ACC112 (cell line): ENCODE measurements at regions not wholly inside any gene's neighbourhood (a gene's known extent, or its start where the extent isn't known, plus 50 kb on each side); places are given as distances from the start of the nearest gene placed in this dataset.
A peak's percentile ranks its signal among the peaks of the same experiment; 100 is the strongest.

ENCODE experiments used
- H2AFZ ChIP-seq: fragments of 200-600 bp; sonication (generic); one replicate; pipeline ENCODE4 v1.6.0; 2017; ENCODE audit warnings: antibody characterized with exemption, low read length; ENCODE audit not compliant: unreplicated experiment
- H3K27ac ChIP-seq: fragments of 200-600 bp; sonication (generic); 2 replicates; pipeline ENCODE4 v1.5.1; 2014; ENCODE audit warnings: low read depth, mild to moderate bottlenecking, antibody characterized with exemption, low read length, moderate library complexity
- H3K27me3 ChIP-seq: fragments of 200-600 bp; sonication (generic); 2 replicates; pipeline ENCODE4 v1.6.1; 2014; ENCODE audit warnings: mild to moderate bottlenecking, antibody characterized with exemption, low read length, moderate library complexity, mixed read lengths; ENCODE audit not compliant: insufficient read depth
- H3K36me3 ChIP-seq: fragments of 200-600 bp; sonication (generic); 2 replicates; pipeline ENCODE4 v1.6.1; 2016; ENCODE audit warnings: mild to moderate bottlenecking, antibody characterized with exemption, low read length, moderate library complexity, mixed read lengths; ENCODE audit not compliant: insufficient read depth
- H3K4me1 ChIP-seq: fragments of 200-600 bp; sonication (generic); one replicate; pipeline ENCODE4 v1.6.1; 2016; ENCODE audit warnings: low read length, mixed read lengths; ENCODE audit not compliant: insufficient read depth, unreplicated experiment, control insufficient read depth
- H3K4me3 ChIP-seq: fragments of 200-600 bp; sonication (generic); 2 replicates; pipeline ENCODE4 v1.5.1; 2014; ENCODE audit warnings: mild to moderate bottlenecking, low read depth, low read length
- H3K79me2 ChIP-seq: fragments of 200-600 bp; sonication (generic); one replicate; pipeline ENCODE4 v1.6.0; 2016; ENCODE audit warnings: low read length; ENCODE audit not compliant: control insufficient read depth, unreplicated experiment, insufficient read depth

DNA sequence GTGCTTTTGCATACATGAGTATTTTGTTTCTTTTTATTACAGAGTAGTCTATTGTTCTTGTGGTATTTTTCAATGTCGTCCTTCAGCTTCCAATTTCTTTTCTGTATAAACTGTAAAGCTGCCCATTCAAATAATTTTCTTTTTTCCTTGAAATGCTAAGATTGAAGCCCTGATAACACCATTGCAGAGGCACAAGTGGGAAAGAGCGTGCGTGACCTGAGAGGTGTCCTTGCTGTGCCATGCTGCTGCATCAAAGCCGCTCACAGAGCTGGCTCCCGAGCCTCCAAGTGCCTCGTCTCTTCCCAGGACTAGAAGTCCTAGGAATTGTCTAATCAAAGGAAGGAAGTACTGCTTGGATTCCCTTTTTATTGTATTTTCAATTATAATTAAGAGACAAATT lies 101.9 kb upstream of the PFN2 start:
- no peaks in the 10 kb centered on the region for H3K79me2 ChIP-seq
- peaks cover 4% of the 10 kb centered on the region; the same call in 1 of the 2 replicates for H3K36me3 ChIP-seq
- H3K4me3 ChIP-seq, result no peak overlapping the region
- peaks cover 2% of the 10 kb centered on the region for H3K27me3 ChIP-seq
- no peak overlapping the region for H3K27ac ChIP-seq
- no peak overlapping the region for H2AFZ ChIP-seq
- H3K4me1 ChIP-seq, result peaks cover 11% of the 10 kb centered on the region

GRCh38 chr3:150070271-150070670 lies 99.6 kb upstream of the PFN2 start:
- peaks cover 11% of the 10 kb centered on the region for H3K4me1 ChIP-seq
- H2AFZ ChIP-seq, result no peak overlapping the region
- peaks cover 2% of the 10 kb centered on the region for H3K27me3 ChIP-seq
- no peak overlapping the region for H3K27ac ChIP-seq
- no peaks in the 10 kb centered on the region for H3K79me2 ChIP-seq
- H3K36me3 ChIP-seq, result no peaks in the 10 kb centered on the region
- no peak overlapping the region for H3K4me3 ChIP-seq

DNA sequence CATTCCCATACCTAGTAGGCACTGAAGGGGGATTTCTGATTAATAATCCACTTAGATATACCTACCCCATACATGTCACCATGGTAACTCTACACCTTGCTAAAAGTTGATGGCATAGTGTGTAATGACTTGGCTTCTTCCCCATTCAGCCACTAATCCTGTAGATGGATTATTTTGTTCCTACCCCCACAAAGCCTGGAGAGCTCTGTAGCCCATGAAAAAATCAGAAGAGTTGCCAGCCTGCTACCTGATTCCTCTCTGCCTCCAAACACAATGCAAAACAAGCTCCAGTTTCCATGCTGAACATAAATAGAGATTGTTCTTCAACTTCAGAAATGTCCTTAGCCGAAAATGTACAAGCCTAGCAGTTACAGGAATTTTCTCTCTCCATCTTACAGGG lies 98.9 kb upstream of the PFN2 start:
- H3K79me2 ChIP-seq, result no peaks in the 10 kb centered on the region
- H2AFZ ChIP-seq, result no peak overlapping the region
- peaks cover 11% of the 10 kb centered on the region for H3K4me1 ChIP-seq
- peaks cover 2% of the 10 kb centered on the region for H3K27me3 ChIP-seq
- H3K4me3 ChIP-seq, result no peak overlapping the region
- no peaks in the 10 kb centered on the region for H3K36me3 ChIP-seq
- no peak overlapping the region for H3K27ac ChIP-seq

DNA sequence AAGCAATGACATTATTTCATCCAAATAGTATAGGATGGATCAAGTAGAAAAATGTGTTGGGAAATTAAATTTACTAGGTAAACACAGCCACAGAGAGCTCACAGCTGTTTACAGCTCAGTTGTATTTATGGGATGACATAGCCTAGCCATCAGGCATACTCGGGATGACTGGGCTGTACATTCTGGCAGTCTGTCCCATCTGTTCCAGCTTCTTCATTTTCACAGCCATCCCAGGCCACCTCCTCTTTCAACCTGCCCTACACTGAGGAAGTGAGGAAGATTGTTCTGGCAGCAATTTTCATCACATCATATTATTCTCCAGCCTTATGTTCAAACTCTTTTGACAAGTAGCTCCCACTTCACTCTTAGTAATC lies 98.4 kb upstream of the PFN2 start:
- no peak overlapping the region for H2AFZ ChIP-seq
- peaks cover 11% of the 10 kb centered on the region for H3K4me1 ChIP-seq
- no peaks in the 10 kb centered on the region for H3K36me3 ChIP-seq
- peaks cover 2% of the 10 kb centered on the region for H3K27me3 ChIP-seq
- H3K4me3 ChIP-seq, result no peak overlapping the region
- no peak overlapping the region for H3K27ac ChIP-seq
- no peaks in the 10 kb centered on the region for H3K79me2 ChIP-seq

DNA sequence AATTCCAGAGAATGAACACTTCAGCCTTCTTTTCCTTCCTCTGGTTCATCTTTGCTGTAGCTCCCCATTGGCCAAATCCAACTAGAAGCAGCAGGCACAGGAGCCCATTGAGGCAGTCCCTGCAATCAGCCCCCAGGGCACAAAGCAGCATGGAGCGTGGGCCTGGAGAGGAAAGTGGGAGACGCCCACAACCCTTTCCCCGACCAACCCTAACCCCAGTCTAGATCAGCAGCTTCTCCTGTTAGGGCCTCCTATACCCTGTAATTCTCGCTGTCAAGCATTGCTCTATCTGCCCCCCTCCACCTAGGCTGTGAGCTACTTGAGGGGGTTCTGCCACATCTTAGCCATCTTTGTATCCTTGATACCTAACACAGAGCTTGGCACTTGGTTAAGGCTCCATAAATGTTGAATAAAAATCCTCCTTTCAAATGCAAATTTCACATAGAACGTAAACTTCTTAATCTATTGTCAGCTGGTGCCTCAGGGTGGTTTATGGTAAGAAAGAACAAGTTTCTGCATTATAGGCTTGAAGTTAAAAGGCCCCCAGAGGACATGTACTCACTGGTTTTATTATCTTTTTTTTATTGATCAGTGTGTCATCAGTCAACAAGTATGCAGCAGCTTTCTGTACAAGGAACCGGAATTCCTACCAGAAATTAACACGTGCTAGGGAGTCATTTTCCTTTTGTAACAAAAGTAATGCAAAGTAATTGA lies 97.9 kb upstream of the PFN2 start:
- no peak overlapping the region for H3K4me3 ChIP-seq
- peaks cover 11% of the 10 kb centered on the region for H3K4me1 ChIP-seq
- H2AFZ ChIP-seq, result no peak overlapping the region
- no peaks in the 10 kb centered on the region for H3K79me2 ChIP-seq
- peaks cover 2% of the 10 kb centered on the region for H3K27me3 ChIP-seq
- no peaks in the 10 kb centered on the region for H3K36me3 ChIP-seq
- H3K27ac ChIP-seq, result no peak overlapping the region

- H3K4me1 ChIP-seq, result peaks cover 9% of the 10 kb centered on the region
- H3K4me3 ChIP-seq, result no peak overlapping the region
- H3K27me3 ChIP-seq, result peaks cover 2% of the 10 kb centered on the region
- H3K27ac ChIP-seq, result no peak overlapping the region
- no peak overlapping the region for H2AFZ ChIP-seq
- H3K79me2 ChIP-seq, result no peaks in the 10 kb centered on the region
- no peaks in the 10 kb centered on the region for H3K36me3 ChIP-seq
Observed at GRCh38 chr3:150067561-150067960, 96.9 kb upstream of the PFN2 start.

- Histone ChIP-seq H3K36me3 (no peaks in the 10 kb centered on the region), H3K4me1 (peaks cover 13% of the 10 kb centered on the region), H3K4me3 (no peak overlapping the region), H3K27me3 (peaks cover 2% of the 10 kb centered on the region), H3K27ac (no peak overlapping the region), H2AFZ (no peak overlapping the region), H3K79me2 (no peaks in the 10 kb centered on the region)
Observed at GRCh38 chr3:150064971-150065370, 94.3 kb upstream of the PFN2 start.

DNA sequence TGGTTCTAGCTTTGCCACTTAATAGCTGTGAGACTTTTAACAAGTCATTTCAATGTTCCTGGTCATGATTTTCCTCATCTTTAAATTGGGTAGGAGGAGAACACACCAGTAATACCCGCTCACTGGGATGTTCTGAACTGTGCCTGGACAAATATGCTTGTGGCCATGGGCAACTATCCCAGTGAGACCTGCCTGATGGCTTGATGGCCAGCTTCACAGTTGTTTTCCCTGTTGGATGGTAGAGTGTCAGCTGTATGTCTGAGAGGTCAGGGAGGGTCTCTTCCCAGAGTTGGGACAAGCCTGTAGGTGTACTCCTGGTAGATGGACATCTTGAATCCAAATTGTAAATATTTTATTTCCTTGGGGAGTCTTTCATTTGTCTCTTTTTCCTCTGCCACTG lies 92.5 kb upstream of the PFN2 start:
- Histone ChIP-seq H3K4me3 (no peak overlapping the region), H3K79me2 (no peaks in the 10 kb centered on the region), H3K36me3 (no peaks in the 10 kb centered on the region), H2AFZ (no peak overlapping the region), H3K27me3 (no peaks in the 10 kb centered on the region), H3K27ac (no peak overlapping the region), H3K4me1 (peaks cover 13% of the 10 kb centered on the region)

- Histone ChIP-seq H3K4me3 (peak overlapping the region; percentile 71), H3K36me3 (no peaks in the 10 kb centered on the region), H3K4me1 (peaks cover 13% of the 10 kb centered on the region), H3K27ac (peak overlapping the region; percentile 68), H3K27me3 (no peaks in the 10 kb centered on the region), H3K79me2 (no peaks in the 10 kb centered on the region), H2AFZ (peak overlapping the region; percentile 86)
Observed at GRCh38 chr3:150062492-150062891, 91.8 kb upstream of the PFN2 start.

DNA sequence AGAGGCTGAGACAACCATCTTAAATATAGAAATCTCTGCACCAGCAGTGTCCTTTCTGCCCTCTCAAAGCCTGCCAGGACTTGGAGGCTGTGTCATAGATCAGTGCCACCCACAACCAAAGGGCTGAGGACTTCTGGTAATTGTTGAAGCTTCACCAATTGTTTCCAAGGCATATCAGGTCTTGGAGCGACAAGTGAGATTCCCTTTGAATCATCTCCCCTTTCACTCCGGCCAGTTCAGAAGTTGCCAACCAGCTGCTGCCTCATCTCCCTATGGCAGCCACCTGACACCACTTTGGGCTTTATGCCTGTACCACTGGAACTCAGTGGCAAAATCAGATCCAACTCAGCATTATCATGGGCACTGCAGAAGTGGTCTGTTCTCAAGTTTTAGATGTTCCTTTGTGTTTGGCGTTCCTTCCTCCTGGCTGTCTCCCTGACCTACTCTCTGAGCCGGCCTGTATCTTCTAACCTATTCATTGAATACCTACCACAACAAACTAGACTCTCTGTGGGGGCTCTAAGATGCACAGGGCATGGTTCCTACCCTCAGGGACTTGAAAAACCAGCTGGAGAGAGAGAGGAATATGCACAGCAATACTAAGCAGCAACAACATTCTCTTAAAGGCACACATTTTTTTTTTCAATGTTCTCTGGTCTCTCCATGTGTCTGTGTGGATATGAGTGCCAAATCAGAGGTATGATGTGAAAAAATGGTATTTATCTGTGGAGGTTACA lies 90.8 kb upstream of the PFN2 start:
- Histone ChIP-seq H3K27me3 (no peaks in the 10 kb centered on the region), H3K36me3 (no peaks in the 10 kb centered on the region), H3K79me2 (no peaks in the 10 kb centered on the region), H2AFZ (peak overlapping the region; percentile 86), H3K27ac (no peak overlapping the region), H3K4me3 (no peak overlapping the region), H3K4me1 (peaks cover 13% of the 10 kb centered on the region)

- Histone ChIP-seq H3K36me3 (no peaks in the 10 kb centered on the region), H2AFZ (no peak overlapping the region), H3K27ac (no peak overlapping the region), H3K4me3 (no peak overlapping the region), H3K79me2 (no peaks in the 10 kb centered on the region), H3K4me1 (peaks cover 13% of the 10 kb centered on the region), H3K27me3 (no peaks in the 10 kb centered on the region)
Observed at GRCh38 chr3:150059729-150060128, 89.0 kb upstream of the PFN2 start.
